ENCODE measurements at regions not wholly inside any gene's neighbourhood (a gene's known extent, or its start where the extent isn't known, plus 50 kb on each side); places are given as distances from the start of the nearest gene placed in this dataset.

DNA sequence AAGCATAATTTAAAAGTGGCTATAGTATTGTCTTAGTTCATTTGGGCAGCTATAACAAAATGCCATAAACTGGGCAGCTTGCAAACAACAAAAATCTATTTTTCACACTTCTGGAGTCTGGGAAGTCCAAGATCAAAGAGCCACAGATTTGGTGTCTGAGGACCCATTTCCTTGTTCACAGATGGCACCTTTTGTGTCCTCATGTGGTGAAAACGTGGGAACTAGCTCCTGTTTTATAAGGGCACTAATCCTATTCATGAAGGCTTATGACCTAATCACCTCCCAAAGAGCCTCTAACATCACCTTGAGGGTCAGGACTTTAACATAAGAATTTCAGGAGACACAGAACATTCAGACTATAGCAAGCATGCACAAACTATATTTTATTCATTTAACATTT is 126.5 kb upstream of the WDFY3 start:
- Histone ChIP-seq H3K36me3 (ENCODE audit: control insufficient read depth in 1 of 2, insufficient read depth in 2 of 2, low read length in 2 of 2) (no peaks in the 10 kb centered on the region), H3K9me3 (ENCODE audit: control insufficient read depth in 1 of 2, low read length in 2 of 2) (peaks cover 0 to 3% of the 10 kb centered on the region in 2 donors), H3K4me1 (ENCODE audit: control insufficient read depth in 1 of 2, insufficient read depth in 2 of 2, low read length in 2 of 2) (no peaks in the 10 kb centered on the region), H3K4me3 (ENCODE audit: low read depth in 1 of 2, low read length in 2 of 2) (no peak overlapping the region), H3K27ac (ENCODE audit: low read depth, low read length) (no peak overlapping the region), H3K9ac (ENCODE audit: low read depth in 1 of 2, low read length in 2 of 2) (no peak overlapping the region), H3K27me3 (ENCODE audit: control insufficient read depth in 1 of 2, insufficient read depth in 2 of 2, low read length in 2 of 2) (no peaks in the 10 kb centered on the region)

DNA sequence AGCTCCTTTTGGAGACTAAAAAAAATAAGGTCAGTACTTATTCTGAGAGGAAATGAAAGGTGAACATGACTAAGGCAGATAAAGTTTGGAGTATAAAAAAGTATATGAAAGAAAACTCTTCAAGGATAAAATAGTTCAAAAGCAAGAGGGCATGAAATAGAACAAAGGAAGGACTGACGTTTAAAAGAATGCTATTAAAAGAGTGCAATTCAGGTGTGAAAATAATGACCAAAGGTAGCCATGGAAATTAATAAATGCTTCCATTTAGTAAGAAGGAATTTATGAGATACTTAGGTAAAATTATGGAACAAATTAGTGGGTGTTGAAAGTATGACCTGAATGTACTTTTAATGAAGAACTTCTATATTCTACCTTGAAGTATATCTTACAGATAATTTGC is 128.2 kb upstream of the WDFY3 start:
- Histone ChIP-seq H3K4me1 (ENCODE audit: control insufficient read depth in 1 of 2, insufficient read depth in 2 of 2, low read length in 2 of 2) (no peaks in the 10 kb centered on the region), H3K9me3 (ENCODE audit: control insufficient read depth in 1 of 2, low read length in 2 of 2) (no peaks in the 10 kb centered on the region), H3K27me3 (ENCODE audit: control insufficient read depth in 1 of 2, insufficient read depth in 2 of 2, low read length in 2 of 2) (no peaks in the 10 kb centered on the region), H3K27ac (ENCODE audit: low read depth, low read length) (no peak overlapping the region), H3K9ac (ENCODE audit: low read depth in 1 of 2, low read length in 2 of 2) (no peak overlapping the region), H3K36me3 (ENCODE audit: control insufficient read depth in 1 of 2, insufficient read depth in 2 of 2, low read length in 2 of 2) (no peaks in the 10 kb centered on the region), H3K4me3 (ENCODE audit: low read depth in 1 of 2, low read length in 2 of 2) (no peak overlapping the region)

GRCh38 chr4:85102606-85103005 is 136.1 kb upstream of the WDFY3 start:
- no peaks in the 10 kb centered on the region for H3K27me3 ChIP-seq (ENCODE audit: control insufficient read depth in 1 of 2, insufficient read depth in 2 of 2, low read length in 2 of 2)
- no peaks in the 10 kb centered on the region for H3K4me1 ChIP-seq (ENCODE audit: control insufficient read depth in 1 of 2, insufficient read depth in 2 of 2, low read length in 2 of 2)
- H3K9ac ChIP-seq (ENCODE audit: low read depth in 1 of 2, low read length in 2 of 2) = no peak overlapping the region
- no peaks in the 10 kb centered on the region for H3K36me3 ChIP-seq (ENCODE audit: control insufficient read depth in 1 of 2, insufficient read depth in 2 of 2, low read length in 2 of 2)
- H3K4me3 ChIP-seq (ENCODE audit: low read depth in 1 of 2, low read length in 2 of 2) = no peak overlapping the region
- no peaks in the 10 kb centered on the region for H3K9me3 ChIP-seq (ENCODE audit: control insufficient read depth in 1 of 2, low read length in 2 of 2)
- no peak overlapping the region for H3K27ac ChIP-seq (ENCODE audit: low read depth, low read length)

DNA sequence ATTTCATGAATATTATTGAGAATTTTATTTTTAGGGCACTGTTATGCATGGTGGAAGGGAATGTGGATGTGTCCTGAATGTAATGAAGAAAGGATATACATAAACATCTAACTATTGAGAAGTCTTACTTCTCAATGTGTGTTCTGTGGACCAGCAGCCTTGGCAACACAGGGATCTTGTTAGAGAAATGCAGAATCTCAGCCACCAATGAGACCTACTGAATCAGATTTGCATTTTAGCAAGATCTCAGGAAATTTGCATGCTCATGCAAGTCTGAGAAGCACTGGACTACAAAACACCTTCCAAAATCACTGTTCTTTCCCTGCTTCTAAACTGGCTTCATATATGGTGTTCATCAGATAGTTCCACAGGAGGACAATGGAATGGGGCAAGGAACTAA is 139.7 kb upstream of the WDFY3 start:
- Histone ChIP-seq H3K36me3 (ENCODE audit: control insufficient read depth in 1 of 2, insufficient read depth in 2 of 2, low read length in 2 of 2) (no peaks in the 10 kb centered on the region), H3K27ac (ENCODE audit: low read depth, low read length) (no peak overlapping the region), H3K27me3 (ENCODE audit: control insufficient read depth in 1 of 2, insufficient read depth in 2 of 2, low read length in 2 of 2) (no peaks in the 10 kb centered on the region), H3K4me3 (ENCODE audit: low read depth in 1 of 2, low read length in 2 of 2) (no peak overlapping the region), H3K9me3 (ENCODE audit: control insufficient read depth in 1 of 2, low read length in 2 of 2) (no peaks in the 10 kb centered on the region), H3K9ac (ENCODE audit: low read depth in 1 of 2, low read length in 2 of 2) (no peak overlapping the region), H3K4me1 (ENCODE audit: control insufficient read depth in 1 of 2, insufficient read depth in 2 of 2, low read length in 2 of 2) (no peaks in the 10 kb centered on the region)

- no peaks in the 10 kb centered on the region for H3K4me1 ChIP-seq (ENCODE audit: control insufficient read depth in 1 of 2, insufficient read depth in 2 of 2, low read length in 2 of 2)
- H3K27ac ChIP-seq (ENCODE audit: low read depth, low read length) = no peak overlapping the region
- H3K27me3 ChIP-seq (ENCODE audit: control insufficient read depth in 1 of 2, insufficient read depth in 2 of 2, low read length in 2 of 2) = no peaks in the 10 kb centered on the region
- no peaks in the 10 kb centered on the region for H3K9me3 ChIP-seq (ENCODE audit: control insufficient read depth in 1 of 2, low read length in 2 of 2)
- H3K9ac ChIP-seq (ENCODE audit: low read depth in 1 of 2, low read length in 2 of 2) = no peak overlapping the region
- H3K36me3 ChIP-seq (ENCODE audit: control insufficient read depth in 1 of 2, insufficient read depth in 2 of 2, low read length in 2 of 2) = no peaks in the 10 kb centered on the region
- H3K4me3 ChIP-seq (ENCODE audit: low read depth in 1 of 2, low read length in 2 of 2) = no peak overlapping the region
These were observed 140.4 kb upstream of the WDFY3 start for GRCh38 chr4:85106805-85107336.

- no peak overlapping the region for H3K4me3 ChIP-seq (ENCODE audit: low read depth in 1 of 2, low read length in 2 of 2)
- H3K9me3 ChIP-seq (ENCODE audit: control insufficient read depth in 1 of 2, low read length in 2 of 2) = no peaks in the 10 kb centered on the region
- no peaks in the 10 kb centered on the region for H3K36me3 ChIP-seq (ENCODE audit: control insufficient read depth in 1 of 2, insufficient read depth in 2 of 2, low read length in 2 of 2)
- no peak overlapping the region for H3K27ac ChIP-seq (ENCODE audit: low read depth, low read length)
- H3K4me1 ChIP-seq (ENCODE audit: control insufficient read depth in 1 of 2, insufficient read depth in 2 of 2, low read length in 2 of 2) = no peaks in the 10 kb centered on the region
- H3K27me3 ChIP-seq (ENCODE audit: control insufficient read depth in 1 of 2, insufficient read depth in 2 of 2, low read length in 2 of 2) = no peaks in the 10 kb centered on the region
- H3K9ac ChIP-seq (ENCODE audit: low read depth in 1 of 2, low read length in 2 of 2) = no peak overlapping the region
These were observed 141.1 kb upstream of the WDFY3 start for GRCh38 chr4:85107553-85107952.

GRCh38 chr4:85113706-85114105 is 147.2 kb upstream of the WDFY3 start:
- Histone ChIP-seq H3K4me1 (ENCODE audit: control insufficient read depth in 1 of 2, insufficient read depth in 2 of 2, low read length in 2 of 2) (no peaks in the 10 kb centered on the region), H3K27ac (ENCODE audit: low read depth, low read length) (no peak overlapping the region), H3K27me3 (ENCODE audit: control insufficient read depth in 1 of 2, insufficient read depth in 2 of 2, low read length in 2 of 2) (no peaks in the 10 kb centered on the region), H3K9me3 (ENCODE audit: control insufficient read depth in 1 of 2, low read length in 2 of 2) (no peaks in the 10 kb centered on the region), H3K36me3 (ENCODE audit: control insufficient read depth in 1 of 2, insufficient read depth in 2 of 2, low read length in 2 of 2) (no peaks in the 10 kb centered on the region), H3K4me3 (ENCODE audit: low read depth in 1 of 2, low read length in 2 of 2) (no peak overlapping the region), H3K9ac (ENCODE audit: low read depth in 1 of 2, low read length in 2 of 2) (no peak overlapping the region)

DNA sequence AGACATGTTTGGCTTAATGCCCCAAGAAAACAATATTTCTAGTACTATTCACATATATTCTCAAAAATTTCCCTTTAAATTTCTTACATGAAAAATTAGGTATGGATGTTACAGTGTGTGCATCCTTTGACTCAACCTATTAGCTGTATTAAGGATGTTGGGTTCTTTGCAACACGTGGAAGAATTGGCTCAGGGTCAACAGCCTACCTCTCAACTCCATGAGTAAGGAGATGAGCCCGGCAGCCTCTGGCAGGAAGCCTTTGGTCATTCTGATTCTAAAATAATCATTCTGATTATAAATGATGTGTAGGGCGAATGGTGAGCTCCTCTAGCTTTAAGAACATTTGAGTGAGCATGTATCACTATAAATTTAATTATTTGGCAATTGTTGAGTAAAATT is 148.0 kb upstream of the WDFY3 start:
- no peaks in the 10 kb centered on the region for H3K4me1 ChIP-seq (ENCODE audit: control insufficient read depth in 1 of 2, insufficient read depth in 2 of 2, low read length in 2 of 2)
- no peak overlapping the region for H3K9ac ChIP-seq (ENCODE audit: low read depth in 1 of 2, low read length in 2 of 2)
- no peak overlapping the region for H3K4me3 ChIP-seq (ENCODE audit: low read depth in 1 of 2, low read length in 2 of 2)
- H3K27ac ChIP-seq (ENCODE audit: low read depth, low read length) = no peak overlapping the region
- H3K9me3 ChIP-seq (ENCODE audit: control insufficient read depth in 1 of 2, low read length in 2 of 2) = no peaks in the 10 kb centered on the region
- H3K27me3 ChIP-seq (ENCODE audit: control insufficient read depth in 1 of 2, insufficient read depth in 2 of 2, low read length in 2 of 2) = no peaks in the 10 kb centered on the region
- H3K36me3 ChIP-seq (ENCODE audit: control insufficient read depth in 1 of 2, insufficient read depth in 2 of 2, low read length in 2 of 2) = no peaks in the 10 kb centered on the region

- no peak overlapping the region for H3K4me3 ChIP-seq (ENCODE audit: low read depth in 1 of 2, low read length in 2 of 2)
- no peak overlapping the region for H3K9ac ChIP-seq (ENCODE audit: low read depth in 1 of 2, low read length in 2 of 2)
- no peaks in the 10 kb centered on the region for H3K27me3 ChIP-seq (ENCODE audit: control insufficient read depth in 1 of 2, insufficient read depth in 2 of 2, low read length in 2 of 2)
- no peaks in the 10 kb centered on the region for H3K36me3 ChIP-seq (ENCODE audit: control insufficient read depth in 1 of 2, insufficient read depth in 2 of 2, low read length in 2 of 2)
- H3K27ac ChIP-seq (ENCODE audit: low read depth, low read length) = no peak overlapping the region
- no peaks in the 10 kb centered on the region for H3K9me3 ChIP-seq (ENCODE audit: control insufficient read depth in 1 of 2, low read length in 2 of 2)
- H3K4me1 ChIP-seq (ENCODE audit: control insufficient read depth in 1 of 2, insufficient read depth in 2 of 2, low read length in 2 of 2) = no peaks in the 10 kb centered on the region
These were observed 149.5 kb upstream of the WDFY3 start for GRCh38 chr4:85116008-85116407.

DNA sequence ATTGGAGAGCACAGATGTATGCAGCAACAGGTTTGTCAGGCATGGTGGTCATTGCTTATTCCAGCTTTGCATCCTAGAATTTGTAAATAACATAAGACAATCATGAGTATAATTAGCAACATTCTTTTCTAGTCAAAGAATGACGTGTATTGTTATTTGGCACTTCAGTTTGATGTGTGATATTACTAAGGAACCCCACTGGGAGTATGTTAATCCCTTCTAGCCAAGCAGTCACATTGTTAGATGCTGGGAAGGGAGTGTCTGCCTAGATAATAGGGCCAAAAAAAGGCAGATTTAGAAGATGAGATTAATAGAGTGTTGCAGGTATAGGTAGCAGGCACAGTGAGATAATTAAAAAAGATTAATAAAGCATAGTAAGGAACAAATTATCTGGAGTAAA is 159.2 kb upstream of the WDFY3 start:
- Histone ChIP-seq H3K27me3 (ENCODE audit: control insufficient read depth in 1 of 2, insufficient read depth in 2 of 2, low read length in 2 of 2) (no peaks in the 10 kb centered on the region), H3K4me1 (ENCODE audit: control insufficient read depth in 1 of 2, insufficient read depth in 2 of 2, low read length in 2 of 2) (no peaks in the 10 kb centered on the region), H3K36me3 (ENCODE audit: control insufficient read depth in 1 of 2, insufficient read depth in 2 of 2, low read length in 2 of 2) (no peaks in the 10 kb centered on the region), H3K9me3 (ENCODE audit: control insufficient read depth in 1 of 2, low read length in 2 of 2) (peaks cover 4 to 8% of the 10 kb centered on the region in 2 donors), H3K9ac (ENCODE audit: low read depth in 1 of 2, low read length in 2 of 2) (no peak overlapping the region), H3K4me3 (ENCODE audit: low read depth in 1 of 2, low read length in 2 of 2) (no peak overlapping the region), H3K27ac (ENCODE audit: low read depth, low read length) (no peak overlapping the region)

- Histone ChIP-seq H3K36me3 (ENCODE audit: control insufficient read depth in 1 of 2, insufficient read depth in 2 of 2, low read length in 2 of 2) (no peaks in the 10 kb centered on the region), H3K4me1 (ENCODE audit: control insufficient read depth in 1 of 2, insufficient read depth in 2 of 2, low read length in 2 of 2) (no peaks in the 10 kb centered on the region), H3K4me3 (ENCODE audit: low read depth in 1 of 2, low read length in 2 of 2) (no peak overlapping the region), H3K27me3 (ENCODE audit: control insufficient read depth in 1 of 2, insufficient read depth in 2 of 2, low read length in 2 of 2) (no peaks in the 10 kb centered on the region), H3K9ac (ENCODE audit: low read depth in 1 of 2, low read length in 2 of 2) (no peak overlapping the region), H3K27ac (ENCODE audit: low read depth, low read length) (no peak overlapping the region), H3K9me3 (ENCODE audit: control insufficient read depth in 1 of 2, low read length in 2 of 2) (peaks cover 4 to 8% of the 10 kb centered on the region in 2 donors)
These were observed 160.6 kb upstream of the WDFY3 start for GRCh38 chr4:85126991-85127591.
